Esophagus mucosa (tissue), 1 donor: ENCODE measurements at regions not wholly inside any gene's neighbourhood (a gene's known extent, or its start where the extent isn't known, plus 50 kb on each side); places are given as distances from the start of the nearest gene placed in this dataset.
A peak's percentile ranks its signal among the peaks of the same experiment; 100 is the strongest.
"Not testable (repeated sequence)": the region's sequence is repeated elsewhere in the genome, so short reads cannot be mapped to it uniquely, and the experiment has no call there.

Experiments
- ATAC-seq: fragments of 200-7000 bp; cut with Tn5 transposase; one replicate; pipeline ENCODE4 v1.9.1; 2020
- donor health status: DM: yes; HTN: yes; CAD: no.

- ATAC-seq = not testable (repeated sequence)
Measured at GRCh38 chr16:16563962-16564361, 185.0 kb downstream of the NPIPA7 start.

GRCh38 chr16:16565326-16565725, 186.4 kb downstream of the NPIPA7 start:
- ATAC-seq = not testable (repeated sequence)

GRCh38 chr16:16570055-16570454, 191.1 kb downstream of the NPIPA7 start:
- ATAC-seq = not testable (repeated sequence)

GRCh38 chr16:16570874-16571273, 191.9 kb downstream of the NPIPA7 start:
- ATAC-seq = not testable (repeated sequence)

- ATAC-seq = not testable (repeated sequence)
Measured at GRCh38 chr16:16572130-16572774, 193.3 kb downstream of the NPIPA7 start.

- not testable (repeated sequence) for ATAC-seq
Measured at GRCh38 chr16:16577062-16577461, 198.1 kb downstream of the NPIPA7 start.

- no peak for ATAC-seq
Measured at GRCh38 chr16:16578701-16579100, 199.8 kb downstream of the NPIPA7 start.

- not testable (repeated sequence) for ATAC-seq
Measured at GRCh38 chr16:16582916-16583315, 204.0 kb downstream of the NPIPA7 start.

- not testable (repeated sequence) for ATAC-seq
Measured at GRCh38 chr16:16586073-16586651, 207.2 kb downstream of the NPIPA7 start.

GRCh38 chr16:16586969-16587368, 208.0 kb downstream of the NPIPA7 start:
- ATAC-seq = not testable (repeated sequence)

GRCh38 chr16:16588436-16588835, 209.5 kb downstream of the NPIPA7 start:
- ATAC-seq = not testable (repeated sequence)

GRCh38 chr16:16590654-16591318, 211.8 kb downstream of the NPIPA7 start:
- peak; percentile 60 for ATAC-seq

- ATAC-seq = peak; percentile 88
Measured at GRCh38 chr16:16593156-16593863, 214.4 kb downstream of the NPIPA7 start.

- not testable (repeated sequence) for ATAC-seq
Measured at GRCh38 chr16:16595029-16595718, 216.2 kb downstream of the NPIPA7 start.

GRCh38 chr16:16601239-16601638, 222.3 kb downstream of the NPIPA7 start:
- not testable (repeated sequence) for ATAC-seq

GRCh38 chr16:16607401-16608082, 228.6 kb downstream of the NPIPA7 start:
- ATAC-seq = not testable (repeated sequence)

GRCh38 chr16:16609627-16610026, 230.7 kb downstream of the NPIPA7 start:
- ATAC-seq = not testable (repeated sequence)

GRCh38 chr16:16610389-16610967, 231.5 kb downstream of the NPIPA7 start:
- ATAC-seq = not testable (repeated sequence)

- not testable (repeated sequence) for ATAC-seq
Measured at GRCh38 chr16:16613212-16613611, 234.3 kb downstream of the NPIPA7 start.

GRCh38 chr16:16614484-16614883, 235.5 kb downstream of the NPIPA7 start:
- ATAC-seq = not testable (repeated sequence)

GRCh38 chr16:16618963-16619465, 240.1 kb downstream of the NPIPA7 start:
- not testable (repeated sequence) for ATAC-seq
